Muscle of arm (tissue), 1 donor: ENCODE measurements at regions not wholly inside any gene's neighbourhood (a gene's known extent, or its start where the extent isn't known, plus 50 kb on each side); places are given as distances from the start of the nearest gene placed in this dataset.

Source experiments
- DNase-seq: peaks from one replicate; pipeline ENCODE4 v3.0.0-alpha.2; 2013

GRCh38 chr1:157893686-157894085, 52.1 kb upstream of the CD5L start:
- DNase-seq, result no peak

DNA sequence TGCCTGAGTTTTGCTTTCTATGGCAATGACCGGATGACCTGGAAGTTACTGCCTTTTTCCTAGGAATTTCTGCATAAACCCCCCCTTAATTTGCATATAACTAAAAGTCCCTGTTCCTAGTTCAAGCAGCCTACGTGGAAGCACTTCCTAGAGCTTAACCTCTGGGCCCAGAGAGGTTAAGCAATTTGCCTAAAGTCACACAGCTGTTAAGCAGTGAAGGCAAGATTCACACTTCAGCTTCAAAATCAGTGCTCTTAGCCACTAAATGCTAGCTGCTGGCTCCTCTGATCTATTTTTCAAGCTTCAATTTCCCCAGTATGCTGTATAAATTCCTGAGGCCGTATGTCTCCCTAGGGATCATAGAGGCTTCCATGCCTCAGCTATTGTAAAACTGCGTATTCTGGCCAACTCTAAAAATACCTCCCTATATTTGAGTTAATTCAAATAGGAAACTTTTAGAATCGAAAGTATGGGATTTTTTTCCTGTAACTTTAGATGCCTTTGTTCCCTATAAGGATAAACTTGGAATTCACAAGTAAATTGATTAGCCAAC, 53.1 kb upstream of the CD5L start:
- peak; percentile 27 for DNase-seq

DNA sequence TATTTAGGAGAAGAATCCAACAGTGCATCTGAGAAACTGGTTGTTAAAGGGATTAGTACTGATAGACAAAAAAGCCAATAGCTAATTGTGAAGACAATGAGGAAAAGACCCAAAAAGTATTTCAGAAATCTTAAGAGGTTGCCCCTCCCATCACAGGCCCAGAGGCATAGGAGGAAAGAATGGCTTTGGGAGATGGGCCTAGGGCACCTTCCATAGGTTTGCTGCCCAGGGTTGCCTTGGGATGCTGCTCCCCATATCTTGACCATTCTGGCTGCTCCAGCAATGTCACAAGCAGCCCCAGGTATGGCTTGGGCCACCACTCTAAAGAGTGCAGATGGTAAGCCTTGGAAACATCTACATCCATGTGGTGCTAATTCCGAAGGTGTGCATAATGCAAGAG, 68.7 kb upstream of the CD5L start:
- DNase-seq, result no peak

- no peak for DNase-seq
These were observed 74.3 kb upstream of the CD5L start for GRCh38 chr1:157915859-157916258.

DNA sequence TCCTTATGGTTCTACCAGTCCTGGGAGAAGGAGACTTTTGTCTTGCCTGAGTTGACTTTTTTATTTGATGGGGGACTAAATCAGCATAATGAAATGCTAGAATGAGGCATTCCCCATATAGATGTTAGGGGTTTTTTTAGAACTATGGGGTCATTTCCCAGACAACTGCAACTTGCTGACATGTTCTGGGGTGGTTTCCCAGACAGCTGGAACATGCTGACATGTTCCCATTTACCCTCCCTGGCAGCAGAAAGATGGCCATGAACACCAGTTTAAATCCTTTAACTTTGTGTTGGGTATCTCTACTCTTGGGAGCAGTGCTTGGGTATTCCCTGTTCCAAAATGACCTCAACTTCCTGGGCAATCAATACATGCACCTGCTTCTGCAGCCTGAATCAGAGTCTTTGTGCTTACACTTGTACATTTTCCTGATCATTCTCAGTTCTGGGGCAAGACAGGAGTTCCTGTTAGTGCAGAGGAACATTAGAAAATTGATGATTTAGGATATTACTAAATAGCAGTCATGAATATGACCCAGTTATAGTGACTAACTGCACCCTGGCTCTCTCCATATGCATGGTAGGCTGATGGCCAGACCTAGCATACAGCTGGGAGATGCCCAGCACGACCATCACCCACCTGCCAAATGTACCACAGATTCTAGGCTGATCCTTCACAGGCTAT, 75.4 kb upstream of the CD5L start:
- no peak for DNase-seq

DNA sequence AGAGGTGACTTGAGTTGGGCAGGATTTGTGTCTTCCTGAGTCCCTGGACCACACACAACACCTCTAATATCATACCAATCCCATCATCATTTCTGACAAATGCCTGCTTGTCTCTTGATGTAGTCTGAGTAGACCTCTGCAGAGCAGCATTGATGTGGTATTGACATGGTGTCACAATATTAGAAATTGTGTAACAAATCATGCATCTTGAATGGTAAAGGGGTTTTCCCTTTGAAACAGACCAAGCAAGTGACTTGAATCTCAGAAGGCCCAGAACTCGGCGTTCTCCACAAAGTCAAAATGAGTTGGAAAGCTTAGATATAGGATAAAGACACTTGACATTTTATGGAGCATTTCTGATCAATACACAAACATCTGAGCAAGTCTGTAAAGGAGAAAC, 72.7 kb upstream of the KIRREL1 start:
- DNase-seq, result no peak

DNA sequence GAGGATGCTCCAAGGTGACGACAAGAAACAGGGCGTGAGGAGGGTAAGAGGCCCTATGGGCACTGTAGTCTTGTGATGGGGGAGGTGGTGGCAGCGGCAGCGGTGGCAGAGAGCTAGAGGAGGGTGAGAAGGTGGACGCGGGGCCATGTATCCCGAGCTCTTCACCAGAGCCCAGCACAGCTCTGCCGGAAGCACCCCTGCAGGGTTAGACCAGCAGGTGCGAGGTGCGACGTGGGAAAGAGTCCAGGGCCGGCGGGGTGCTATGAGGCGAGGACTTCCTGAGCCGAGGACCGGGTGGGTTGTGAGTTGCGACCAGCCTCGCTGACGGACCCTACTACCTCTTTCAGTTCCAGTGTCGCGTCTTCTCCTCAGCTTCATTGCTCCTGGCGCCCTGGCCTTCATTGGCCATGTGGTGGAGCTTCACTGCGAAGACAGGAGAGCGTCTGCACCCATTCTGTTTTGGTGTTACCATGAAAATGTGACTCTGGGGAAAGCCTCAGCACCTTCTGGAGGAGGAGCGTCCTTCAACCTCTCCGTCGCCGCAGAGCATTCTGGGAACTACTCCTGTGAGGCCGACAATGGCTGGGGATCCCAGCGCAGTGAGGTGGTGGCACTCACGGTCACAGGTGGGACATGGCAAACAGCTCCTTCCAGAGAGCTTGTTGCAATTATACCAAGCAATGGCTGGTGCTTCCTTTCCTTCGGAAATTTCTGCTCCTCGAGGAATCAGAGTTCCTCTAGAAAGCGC, 67.9 kb upstream of the KIRREL1 start:
- no peak for DNase-seq

DNA sequence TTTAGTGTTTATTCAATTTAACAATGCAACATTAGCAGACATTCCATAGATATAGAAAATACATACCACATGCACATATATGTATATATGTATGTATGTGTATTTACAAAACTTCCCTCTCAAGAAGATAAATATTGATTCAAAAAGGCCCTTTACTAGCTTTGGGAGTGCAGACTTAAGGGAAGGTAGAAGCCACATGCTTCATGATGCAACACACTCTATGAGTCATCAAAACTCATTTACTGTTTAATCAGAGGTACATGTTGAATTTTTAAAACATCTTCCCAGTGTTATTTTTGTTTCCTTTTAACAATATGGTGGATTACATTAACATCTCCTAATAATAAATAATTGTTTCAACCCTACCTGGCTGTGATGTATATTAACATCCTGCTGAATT, 61.4 kb upstream of the KIRREL1 start:
- DNase-seq, result no peak

- DNase-seq, result no peak
These were observed 55.7 kb upstream of the KIRREL1 start for GRCh38 chr1:157937744-157938143.

- DNase-seq, result no peak
These were observed 51.5 kb upstream of the KIRREL1 start for GRCh38 chr1:157941939-157942338.
